ENCODE measurements at regions not wholly inside any gene's neighbourhood (a gene's known extent, or its start where the extent isn't known, plus 50 kb on each side); places are given as distances from the start of the nearest gene placed in this dataset.
A peak's percentile ranks its signal among the peaks of the same experiment; 100 is the strongest.
"Not testable (repeated sequence)": the region's sequence is repeated elsewhere in the genome, so short reads cannot be mapped to it uniquely, and the experiment has no call there.

DNA sequence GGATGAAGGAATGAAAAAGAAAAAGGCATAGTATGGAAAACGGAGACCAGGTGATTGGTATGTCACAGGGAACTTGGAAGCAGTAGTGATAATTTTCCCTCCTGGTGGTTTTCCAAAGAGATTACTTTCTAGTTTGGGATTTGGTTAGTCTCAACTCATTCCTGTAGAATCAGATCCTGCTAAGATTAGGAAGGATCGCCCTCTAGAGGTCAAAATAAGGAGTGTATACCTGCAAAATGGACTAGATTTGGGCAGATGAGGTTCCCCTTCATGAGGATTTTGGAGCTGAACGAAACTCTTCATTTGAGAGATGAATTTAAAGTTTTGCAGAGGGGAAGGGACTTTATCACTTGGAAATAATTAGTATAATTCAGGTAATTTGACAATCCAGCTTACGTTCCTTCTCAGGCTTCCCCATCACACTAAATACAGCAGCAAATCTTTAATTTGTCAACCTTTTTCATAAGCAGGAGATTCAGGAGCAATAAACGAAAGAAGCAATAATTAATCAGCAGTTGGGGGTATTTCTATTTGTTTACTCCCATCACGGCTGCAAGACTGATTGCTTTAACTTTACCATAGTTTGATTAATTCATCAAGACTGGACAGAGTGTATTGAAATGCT lies 65.2 kb downstream of the CCDC195 start:
- DNase-seq = peak in 3 of 6 experiments; percentile 17 to 62 (median 47)

DNA sequence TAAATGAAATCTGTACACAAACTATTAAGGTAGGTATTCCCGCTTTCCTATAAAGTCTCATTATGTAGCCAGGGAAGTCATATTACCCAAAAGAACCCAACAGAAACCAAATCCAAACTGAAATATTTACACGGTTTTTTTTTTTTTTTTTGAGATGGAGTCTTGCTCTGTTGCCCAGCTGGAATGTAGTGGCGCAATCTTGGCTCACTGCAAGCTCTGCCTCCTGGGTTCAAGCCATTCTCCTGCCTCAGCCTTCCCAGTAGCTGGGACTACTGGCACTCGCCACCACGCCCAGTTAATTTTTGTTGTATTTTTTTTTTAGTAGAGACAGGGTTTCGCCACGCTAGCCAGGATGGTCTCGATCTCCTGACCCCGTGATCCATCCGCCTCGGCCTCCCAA lies 62.5 kb upstream of the CUL3 start:
- DNase-seq = not testable (repeated sequence)

DNA sequence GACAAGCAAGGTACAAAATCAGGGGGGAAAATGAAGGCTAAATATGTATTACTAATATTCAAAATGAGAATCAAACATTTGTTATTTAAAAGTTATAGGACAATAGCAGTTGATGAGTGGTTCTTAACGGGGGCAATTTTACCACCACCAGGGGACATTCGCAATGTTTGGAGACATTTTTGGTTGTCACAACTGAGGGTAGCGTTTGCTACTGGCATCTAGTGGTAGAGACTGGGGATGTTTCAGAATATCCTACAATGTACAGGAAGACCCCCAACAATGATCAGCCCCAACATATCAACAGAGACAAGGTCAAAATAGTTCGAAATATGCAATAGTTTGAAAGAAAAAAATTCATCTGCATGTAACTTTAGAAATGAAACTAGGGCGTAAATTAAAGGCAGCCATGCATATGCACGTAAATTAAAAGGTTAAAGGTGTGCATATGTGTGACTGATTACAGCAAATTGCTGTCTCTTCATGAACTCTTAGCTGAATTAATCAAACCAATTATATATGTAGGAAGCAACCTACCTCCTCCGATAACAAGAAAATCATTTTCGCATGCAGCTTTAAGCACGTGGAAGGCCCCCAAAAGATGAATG lies 61.2 kb upstream of the CUL3 start:
- peak in 2 of 6 experiments; percentile 20 to 22 for DNase-seq

DNA sequence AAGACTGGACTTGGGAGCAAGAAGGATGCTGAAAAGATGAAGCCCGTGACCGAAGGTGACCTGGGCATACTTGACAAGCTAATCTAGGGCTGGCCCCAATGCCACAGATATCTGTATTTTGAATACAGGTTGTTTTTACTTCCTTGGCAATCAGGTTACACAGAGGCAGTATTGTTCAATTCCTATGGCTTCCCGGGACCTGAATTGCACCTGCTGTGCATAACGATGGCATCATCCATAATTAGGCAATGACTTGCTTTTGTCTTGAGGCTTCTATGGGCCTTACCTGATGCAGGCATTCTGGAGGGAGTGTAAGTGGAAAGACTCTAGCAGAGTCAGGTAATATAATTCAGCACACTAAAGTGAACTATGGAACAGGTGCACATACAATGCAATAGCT lies 60.6 kb upstream of the CUL3 start:
- DNase-seq = no peak

DNA sequence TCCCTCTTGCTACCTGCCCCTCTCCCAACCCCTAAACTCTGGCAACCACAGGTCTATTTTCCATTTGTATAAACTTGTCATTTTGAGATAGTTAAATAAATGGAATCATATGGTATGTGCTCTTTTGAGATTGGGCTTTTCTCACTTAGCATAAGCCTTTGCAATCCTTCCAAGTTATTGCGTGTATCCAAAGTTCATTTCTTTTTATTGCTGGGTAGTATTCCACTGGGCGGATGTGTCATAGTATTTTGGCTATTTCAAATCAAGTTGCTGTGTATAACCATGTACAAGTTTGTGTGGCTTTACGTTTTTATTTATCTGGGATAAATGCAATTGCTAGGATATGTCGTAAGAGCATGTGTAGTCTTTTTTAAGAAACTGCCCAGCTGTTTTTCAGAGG lies 55.5 kb upstream of the CUL3 start:
- DNase-seq = no peak

DNA sequence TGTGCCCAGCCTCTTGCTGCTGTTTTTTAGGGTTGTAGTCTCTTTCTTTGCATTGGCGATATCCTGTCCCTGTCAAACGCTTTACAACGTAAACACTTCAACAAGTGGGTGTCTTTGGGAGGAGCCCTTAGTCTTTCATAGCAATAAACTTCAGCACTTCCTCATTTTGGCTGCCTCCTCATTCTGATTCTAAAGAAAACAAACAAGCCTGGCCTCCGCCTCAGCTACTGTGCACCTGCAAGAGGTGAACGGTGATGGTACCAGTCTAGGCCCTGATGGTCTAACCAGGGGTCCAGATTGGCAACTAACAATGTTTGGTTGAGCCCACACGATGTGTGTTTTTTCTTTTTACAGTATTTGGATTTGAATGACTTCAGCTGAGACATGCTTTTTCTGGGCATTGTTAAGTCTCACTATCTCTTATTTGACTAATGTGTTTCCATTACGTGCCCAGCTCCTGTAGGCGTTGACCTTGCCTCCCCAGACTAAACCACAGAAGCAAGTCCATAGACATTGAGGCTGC lies 53.2 kb upstream of the CUL3 start:
- DNase-seq = peak in 3 of 6 experiments; percentile 47 to 65 (median 56)

Data from stimulated activated naive CD4-positive, alpha-beta T cell (primary cell).